Mononuclear cell (primary cell): ENCODE measurements at regions not wholly inside any gene's neighbourhood (a gene's known extent, or its start where the extent isn't known, plus 50 kb on each side); places are given as distances from the start of the nearest gene placed in this dataset.

ENCODE experiments used
- H3K27me3 ChIP-seq: 2 replicates; pipeline ENCODE4 v1.6.0; 2011; ENCODE audit warnings: low read length, control low read depth; ENCODE audit not compliant: insufficient read depth
- H3K4me1 ChIP-seq: 2 replicates; pipeline ENCODE4 v1.5.1; 2011; ENCODE audit warnings: mild to moderate bottlenecking, low read length, control low read depth; ENCODE audit not compliant: insufficient read depth
- H3K4me3 ChIP-seq: 2 replicates; pipeline ENCODE4 v1.5.1; 2011; ENCODE audit warnings: mild to moderate bottlenecking, low read length, moderate library complexity
- H3K9me3 ChIP-seq: 2 replicates; pipeline ENCODE4 v1.5.1; 2011; ENCODE audit warnings: low read depth, mild to moderate bottlenecking, control low read depth, low read length

DNA sequence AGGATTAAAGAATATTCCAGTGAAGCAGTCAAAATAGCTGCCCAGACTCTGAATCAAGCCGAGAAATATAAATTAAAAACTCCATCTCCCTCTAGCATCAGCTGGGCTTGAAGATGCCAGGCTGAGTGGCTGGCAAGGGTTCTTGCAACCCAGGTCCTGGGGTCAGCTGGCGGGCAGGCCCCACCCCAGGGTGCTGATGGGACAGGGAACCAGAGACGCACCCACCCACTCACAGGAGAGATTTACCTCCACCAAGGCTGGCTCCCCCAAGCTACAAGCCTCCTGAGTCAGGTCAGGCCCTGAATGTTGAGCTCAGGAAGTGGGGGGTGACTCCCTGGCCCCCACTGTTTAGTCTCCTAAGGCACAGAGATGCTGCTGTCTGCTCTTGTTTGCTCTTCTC is 83.9 kb upstream of the HSPA9 start:
- Histone ChIP-seq H3K4me1 (peaks cover 29% of the 10 kb centered on the region), H3K9me3 (no peaks in the 10 kb centered on the region), H3K27me3 (peaks cover 58% of the 10 kb centered on the region), H3K4me3 (no peak overlapping the region)

DNA sequence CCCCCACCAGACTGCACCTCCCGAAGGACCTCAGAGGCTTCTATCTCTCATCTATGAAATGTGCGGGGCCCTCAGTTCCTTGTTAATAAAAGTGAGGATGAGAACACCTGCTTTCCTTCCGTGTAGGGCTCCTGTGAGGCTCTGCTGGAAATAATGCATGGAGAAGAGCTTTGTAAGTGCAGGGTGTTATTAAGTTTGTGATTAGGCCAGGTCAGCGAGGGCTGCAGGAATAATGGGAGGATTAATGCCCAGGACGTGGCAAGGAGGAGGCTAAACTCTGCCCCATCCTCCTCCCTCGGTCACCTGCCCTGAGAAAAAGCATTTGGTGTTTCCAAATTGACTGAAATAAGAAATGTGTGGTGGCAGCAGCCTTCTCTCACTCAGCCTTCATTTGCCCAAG is 83.5 kb upstream of the HSPA9 start:
- H3K27me3 ChIP-seq, result peaks cover 62% of the 10 kb centered on the region
- H3K9me3 ChIP-seq, result no peaks in the 10 kb centered on the region
- H3K4me1 ChIP-seq, result peaks cover 32% of the 10 kb centered on the region
- no peak overlapping the region for H3K4me3 ChIP-seq

DNA sequence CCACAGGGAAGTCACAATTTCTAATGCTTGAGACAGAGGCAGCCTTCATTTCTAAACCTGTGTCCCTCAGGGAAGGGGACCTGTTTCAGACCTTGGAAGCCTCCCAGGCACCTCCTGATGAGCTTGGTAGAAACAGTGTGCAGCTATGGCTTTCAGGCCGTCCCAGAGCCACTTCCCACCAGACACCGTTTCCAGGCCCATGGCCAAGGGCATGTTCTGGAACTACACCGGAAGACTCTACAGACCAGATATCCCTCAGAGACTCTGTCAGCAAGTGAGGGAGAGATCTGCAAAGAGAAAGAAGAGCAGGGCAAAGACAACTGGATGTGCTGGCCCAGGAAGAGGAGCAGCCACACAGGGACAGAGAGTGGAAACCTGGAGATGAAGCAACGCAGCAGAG is 82.2 kb upstream of the HSPA9 start:
- Histone ChIP-seq H3K9me3 (no peaks in the 10 kb centered on the region), H3K4me1 (peaks cover 21% of the 10 kb centered on the region), H3K4me3 (no peak overlapping the region), H3K27me3 (peaks cover 73% of the 10 kb centered on the region)

DNA sequence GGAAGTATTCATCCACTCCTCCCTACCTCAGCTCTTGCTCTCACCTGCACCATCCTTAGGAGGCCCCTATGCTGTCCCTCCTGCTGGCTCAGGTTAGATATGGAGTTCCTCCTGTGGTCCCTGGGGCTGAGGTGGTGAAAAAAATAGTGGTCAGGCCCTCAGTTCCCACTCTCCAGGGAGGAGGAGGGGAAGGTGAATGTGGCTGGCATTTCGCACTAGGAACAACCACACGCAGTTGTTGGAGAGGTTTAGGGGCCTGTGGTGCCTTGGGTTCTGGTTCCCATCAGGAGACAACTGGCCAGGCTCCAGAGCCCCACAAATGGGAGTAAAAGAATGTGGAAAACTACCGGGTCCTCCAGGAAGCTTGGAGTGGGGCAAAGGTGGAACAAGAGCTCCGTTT is 81.7 kb upstream of the HSPA9 start:
- peaks cover 20% of the 10 kb centered on the region for H3K4me1 ChIP-seq
- no peak overlapping the region for H3K4me3 ChIP-seq
- H3K9me3 ChIP-seq, result no peaks in the 10 kb centered on the region
- H3K27me3 ChIP-seq, result peaks cover 73% of the 10 kb centered on the region

DNA sequence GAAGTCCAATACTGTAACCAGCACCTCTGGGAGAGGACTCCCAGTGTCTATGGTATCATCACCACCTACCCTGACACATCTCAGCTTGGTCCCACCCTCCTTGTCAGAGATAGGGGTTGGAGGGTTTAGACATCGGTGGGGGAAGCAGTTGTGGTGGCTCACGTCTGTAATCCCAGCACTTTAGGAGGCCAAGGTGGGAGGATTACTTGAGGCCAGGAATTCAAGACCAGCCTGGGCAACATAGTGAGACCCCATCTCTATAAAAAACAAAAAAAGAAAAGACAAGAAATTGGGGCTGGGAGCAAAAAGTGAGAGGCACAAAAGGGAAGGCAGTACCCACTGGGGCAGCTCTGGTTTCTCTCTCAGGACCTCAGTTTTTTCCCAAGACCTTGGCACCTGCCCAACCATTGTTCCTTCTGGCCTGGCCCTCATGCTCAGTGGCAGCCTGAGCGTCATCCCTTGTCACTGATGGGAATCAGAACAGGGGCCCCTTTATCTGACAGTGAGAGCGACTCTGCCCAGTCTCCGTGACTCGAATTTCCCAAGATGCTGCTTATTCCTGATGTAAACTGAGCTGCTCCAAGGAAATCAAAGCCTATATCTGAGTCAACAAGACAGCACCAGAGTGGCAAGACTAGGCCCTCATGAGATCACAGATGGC is 80.5 kb upstream of the HSPA9 start:
- Histone ChIP-seq H3K4me1 (peaks cover 16% of the 10 kb centered on the region), H3K27me3 (peaks cover 82% of the 10 kb centered on the region), H3K9me3 (no peaks in the 10 kb centered on the region), H3K4me3 (no peak overlapping the region)

DNA sequence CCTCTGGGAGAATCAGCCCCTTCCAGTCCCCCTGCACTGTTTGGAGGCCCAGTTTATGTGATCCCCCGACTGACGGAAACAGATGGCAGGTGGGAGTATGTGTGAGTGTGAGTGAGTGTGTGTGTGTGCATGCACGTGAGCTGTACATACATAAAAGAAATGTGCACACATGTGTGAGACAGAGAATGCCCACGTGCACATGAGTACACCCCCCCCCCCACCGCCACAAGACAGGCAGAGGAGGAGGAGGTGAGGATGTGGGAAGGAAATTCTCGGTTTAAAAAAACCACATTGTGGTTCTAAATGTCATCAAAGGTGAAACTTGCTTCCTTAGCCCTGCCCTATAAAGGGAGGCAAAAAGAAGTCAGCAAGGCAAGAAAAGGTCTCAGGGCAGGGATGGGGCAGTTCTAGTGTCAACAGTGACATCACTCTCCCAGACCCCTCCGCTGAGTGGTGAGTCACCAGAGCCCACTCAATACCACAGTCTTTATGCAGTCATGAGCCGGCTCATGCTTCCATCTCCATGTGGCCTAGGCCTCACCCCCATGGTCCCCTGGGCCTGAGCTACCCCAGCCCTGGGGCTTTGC is 79.2 kb upstream of the HSPA9 start:
- no peaks in the 10 kb centered on the region for H3K9me3 ChIP-seq
- no peak overlapping the region for H3K4me3 ChIP-seq
- H3K4me1 ChIP-seq, result peaks cover 16% of the 10 kb centered on the region
- peaks cover 82% of the 10 kb centered on the region for H3K27me3 ChIP-seq

DNA sequence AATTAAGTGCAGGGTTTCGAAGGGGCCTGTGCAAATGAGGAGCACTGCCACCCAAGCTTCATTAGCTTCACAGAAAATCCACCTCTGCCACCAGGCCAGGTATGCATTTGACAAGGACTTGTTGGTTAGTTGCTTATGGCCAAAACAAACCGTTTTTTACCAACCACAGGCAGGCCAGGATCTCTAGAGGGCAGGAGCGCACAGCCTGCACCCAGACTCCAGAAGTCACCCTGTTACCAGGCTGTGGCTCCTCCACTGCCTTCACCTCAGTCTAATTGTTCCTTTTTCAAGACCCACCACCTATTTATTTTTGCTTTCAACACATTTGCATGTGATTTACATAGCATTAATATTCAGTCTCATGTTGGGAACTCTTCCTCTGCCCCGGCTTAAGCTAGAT is 78.3 kb upstream of the HSPA9 start:
- peaks cover 16% of the 10 kb centered on the region for H3K4me1 ChIP-seq
- H3K9me3 ChIP-seq, result no peaks in the 10 kb centered on the region
- no peak overlapping the region for H3K4me3 ChIP-seq
- peaks cover 79% of the 10 kb centered on the region for H3K27me3 ChIP-seq

DNA sequence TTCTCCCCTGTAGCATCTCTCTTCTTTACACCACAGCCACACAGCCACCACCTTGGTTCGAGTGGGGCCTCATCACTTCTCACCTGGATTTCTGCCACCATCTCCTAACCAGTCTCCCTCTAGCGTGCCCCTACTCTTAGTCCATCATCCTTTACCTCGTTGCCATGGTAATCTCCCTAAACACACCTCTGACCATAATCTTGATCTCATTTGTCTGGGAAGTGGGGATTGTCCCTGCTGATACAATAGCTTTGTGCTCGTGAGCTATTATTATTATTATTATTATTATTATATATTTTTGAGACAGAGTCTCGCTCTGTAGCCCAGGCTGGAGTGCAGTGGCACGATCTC is 76.5 kb upstream of the HSPA9 start:
- no peaks in the 10 kb centered on the region for H3K9me3 ChIP-seq
- no peak overlapping the region for H3K4me3 ChIP-seq
- H3K27me3 ChIP-seq, result peaks cover 68% of the 10 kb centered on the region
- peaks cover 16% of the 10 kb centered on the region for H3K4me1 ChIP-seq

DNA sequence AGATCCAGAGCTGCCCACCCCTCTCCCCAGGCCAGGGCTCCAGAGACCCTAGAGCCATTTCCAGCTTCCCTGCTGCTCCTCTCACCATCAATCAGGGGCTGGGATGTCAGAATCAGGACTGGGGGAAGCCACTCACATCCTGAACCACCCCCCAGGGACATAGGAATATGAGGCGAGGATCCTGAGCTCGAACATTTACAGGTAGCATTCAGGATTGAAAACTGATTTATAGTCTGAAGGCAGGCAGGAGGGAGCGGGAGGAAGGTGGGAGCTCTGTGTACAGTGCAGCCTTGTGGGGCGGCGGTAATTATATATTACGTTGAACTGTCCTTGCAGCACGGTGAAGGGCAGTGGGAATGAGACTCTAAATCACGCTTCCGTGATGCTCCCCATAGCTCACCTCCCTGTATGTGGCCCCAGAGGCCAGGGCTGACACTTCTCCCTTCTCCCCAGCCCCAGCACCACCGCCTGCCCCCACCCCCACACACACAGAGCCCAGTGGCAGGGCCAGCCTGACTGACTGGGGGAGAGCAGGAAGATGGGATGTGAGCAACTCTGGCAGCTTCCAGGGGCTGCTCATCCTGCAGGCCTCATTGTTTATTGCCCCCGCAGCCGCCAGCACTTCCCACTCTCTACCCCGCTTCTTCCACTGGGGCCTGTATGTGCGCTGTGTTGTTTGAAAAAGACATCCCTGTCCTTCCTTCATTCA is 76.0 kb upstream of the HSPA9 start:
- no peaks in the 10 kb centered on the region for H3K9me3 ChIP-seq
- H3K27me3 ChIP-seq, result peaks cover 62% of the 10 kb centered on the region
- no peak overlapping the region for H3K4me3 ChIP-seq
- H3K4me1 ChIP-seq, result peaks cover 16% of the 10 kb centered on the region

DNA sequence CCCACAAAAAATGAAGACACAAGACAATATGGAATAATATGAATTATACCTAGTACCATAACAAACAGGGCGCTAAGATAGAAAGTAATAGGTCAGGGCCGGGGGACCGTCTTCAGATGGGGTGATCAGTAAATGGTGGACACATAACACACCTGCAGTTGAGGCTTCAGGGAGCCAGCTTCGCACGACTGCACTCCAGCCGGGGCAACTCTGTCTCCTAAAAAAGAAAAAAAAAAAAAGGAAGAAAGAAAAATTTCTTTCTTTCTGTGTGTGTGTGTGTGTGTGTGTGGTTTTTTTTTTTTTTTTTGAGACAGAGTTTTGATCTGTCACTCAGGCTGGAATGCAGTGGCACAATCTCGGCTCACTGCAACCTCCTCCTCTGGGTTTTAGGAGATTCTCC is 75.0 kb upstream of the HSPA9 start:
- Histone ChIP-seq H3K4me3 (no peak overlapping the region), H3K27me3 (peaks cover 58% of the 10 kb centered on the region), H3K4me1 (peaks cover 16% of the 10 kb centered on the region), H3K9me3 (no peaks in the 10 kb centered on the region)

DNA sequence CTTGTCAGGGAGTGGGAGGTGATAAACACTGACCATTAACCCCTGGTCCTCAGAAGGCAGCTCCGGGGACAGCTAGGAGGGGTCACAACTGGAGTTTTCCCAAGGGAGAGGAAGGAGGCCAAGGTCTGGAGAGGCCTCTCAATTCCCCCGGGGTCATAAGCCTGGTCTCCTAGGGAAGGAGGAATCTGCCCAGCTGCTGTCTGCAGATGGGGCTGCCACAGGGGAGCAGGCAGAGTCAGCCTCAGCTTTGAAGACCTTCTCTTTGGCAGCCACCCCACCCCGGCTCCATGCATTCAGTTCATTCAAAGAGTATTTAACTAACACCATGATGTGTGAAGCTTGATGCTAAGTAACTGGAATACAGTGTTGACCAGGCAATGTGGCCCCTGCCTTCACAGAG is 74.6 kb upstream of the HSPA9 start:
- Histone ChIP-seq H3K9me3 (no peaks in the 10 kb centered on the region), H3K4me1 (peaks cover 13% of the 10 kb centered on the region), H3K4me3 (no peak overlapping the region), H3K27me3 (peaks cover 57% of the 10 kb centered on the region)

DNA sequence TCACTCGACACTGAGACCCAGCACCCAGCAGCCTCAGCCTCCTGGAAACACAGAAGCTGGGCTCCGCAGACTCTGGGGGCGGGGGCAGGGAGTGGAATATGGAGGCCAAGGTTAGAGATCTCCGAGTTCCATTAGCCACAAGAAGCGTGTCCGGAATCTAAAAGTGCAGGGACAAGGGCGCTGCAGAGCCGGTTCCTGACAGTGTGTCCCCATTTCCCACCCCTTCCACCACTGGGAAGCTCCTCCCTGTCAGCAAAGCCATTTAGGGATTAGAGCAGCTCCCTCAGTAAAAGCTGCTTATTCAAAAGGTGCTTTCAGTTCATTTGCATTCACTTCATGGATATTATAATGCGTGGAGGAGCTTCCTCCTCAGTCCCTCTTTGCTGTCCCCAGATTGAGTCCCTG is 74.1 kb upstream of the HSPA9 start:
- Histone ChIP-seq H3K27me3 (peaks cover 58% of the 10 kb centered on the region), H3K4me3 (no peak overlapping the region), H3K9me3 (no peaks in the 10 kb centered on the region), H3K4me1 (peaks cover 8% of the 10 kb centered on the region)

DNA sequence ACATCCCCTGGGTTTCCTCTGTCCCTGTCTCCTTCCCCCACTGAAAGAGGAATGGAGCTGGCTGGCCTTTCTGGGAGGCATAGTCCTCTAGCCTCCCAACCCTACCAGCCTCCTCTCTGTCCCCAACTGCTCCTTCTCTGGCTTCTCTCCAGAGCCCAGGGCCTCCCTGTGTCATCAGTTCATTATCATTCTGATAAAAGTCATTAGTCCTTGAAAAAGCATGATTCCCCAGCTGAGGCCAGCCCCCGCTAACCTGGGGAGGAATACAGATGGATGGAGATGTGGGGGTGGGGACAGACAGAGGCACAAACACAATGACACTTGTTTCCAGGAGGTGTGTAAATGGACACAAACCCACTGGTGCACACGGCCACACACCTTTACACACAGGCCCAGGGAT is 73.6 kb upstream of the HSPA9 start:
- Histone ChIP-seq H3K27me3 (peaks cover 54% of the 10 kb centered on the region), H3K4me1 (peaks cover 4% of the 10 kb centered on the region), H3K9me3 (no peaks in the 10 kb centered on the region), H3K4me3 (no peak overlapping the region)

DNA sequence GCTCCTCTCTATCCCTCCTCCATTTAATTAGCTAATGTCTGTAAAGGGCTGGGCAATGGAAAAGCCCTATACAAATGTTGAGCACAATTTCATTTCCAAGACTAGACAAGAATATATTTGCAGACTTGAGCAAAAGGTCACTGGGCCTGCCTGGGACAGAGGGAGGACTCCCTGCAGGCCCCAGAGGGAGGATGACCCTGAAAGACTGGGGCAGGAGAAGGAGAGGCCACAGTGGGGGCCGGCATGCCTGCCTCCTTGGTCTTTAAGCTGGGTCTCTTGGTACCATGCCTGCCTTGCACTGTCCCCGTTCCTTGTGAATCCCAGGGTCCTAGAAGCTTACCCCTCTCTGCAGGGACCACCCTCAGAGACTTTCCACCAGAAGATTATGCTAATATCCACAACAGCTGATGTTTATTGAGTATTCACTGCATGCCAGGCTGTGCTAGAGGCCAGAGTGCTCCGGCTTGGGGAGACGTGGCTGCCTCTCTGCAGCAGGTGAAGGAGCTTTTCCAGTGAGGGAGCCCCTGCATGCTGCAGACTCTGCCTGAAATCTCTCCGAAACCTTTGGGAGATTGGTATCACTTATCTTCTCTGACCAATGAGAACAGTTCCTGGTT is 72.7 kb upstream of the HSPA9 start:
- H3K4me3 ChIP-seq, result no peak overlapping the region

DNA sequence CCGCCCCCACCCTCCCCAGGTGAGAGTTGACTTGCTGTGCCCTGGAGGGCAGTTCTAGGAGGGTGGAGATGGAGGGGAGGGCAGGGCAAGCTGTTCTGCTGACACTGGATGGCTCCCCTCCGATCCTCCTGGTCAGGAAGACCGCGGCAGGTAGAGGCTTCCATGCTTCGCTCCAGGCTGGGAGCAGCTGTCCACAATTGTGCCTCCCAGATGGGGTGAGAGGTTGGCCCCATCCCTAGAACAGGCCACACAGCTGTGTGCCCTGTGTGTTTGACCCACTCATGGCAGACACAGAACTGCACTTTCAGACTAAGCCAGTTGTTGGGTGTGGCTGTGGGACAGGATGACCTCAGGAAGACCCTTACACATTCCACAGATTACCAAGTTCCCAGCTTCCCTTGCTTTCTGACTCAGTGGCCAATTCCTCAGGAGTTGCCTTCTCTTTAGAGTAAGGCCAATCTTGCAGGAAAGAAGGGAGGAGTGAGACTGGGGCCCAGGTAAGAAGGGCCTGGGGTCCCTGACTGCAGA is 72.1 kb upstream of the HSPA9 start:
- Histone ChIP-seq H3K27me3 (peaks cover 44% of the 10 kb centered on the region), H3K9me3 (no peaks in the 10 kb centered on the region), H3K4me1 (no peaks in the 10 kb centered on the region), H3K4me3 (no peak overlapping the region)

More for the DNA sequence above, 72.7 kb upstream of the HSPA9 start:
- no peaks in the 10 kb centered on the region for H3K4me1 ChIP-seq
- no peaks in the 10 kb centered on the region for H3K9me3 ChIP-seq
- H3K27me3 ChIP-seq, result peaks cover 45% of the 10 kb centered on the region
